ENCODE measurements at regions not wholly inside any gene's neighbourhood (a gene's known extent, or its start where the extent isn't known, plus 50 kb on each side); places are given as distances from the start of the nearest gene placed in this dataset.
"Not testable (repeated sequence)": the region's sequence is repeated elsewhere in the genome, so short reads cannot be mapped to it uniquely, and the experiment has no call there.

- DNase-seq (ENCODE audit: low read depth): peak; percentile 27
Observed at GRCh38 chr1:87398641-87399040, 70.0 kb downstream of the LMO4 start.

- peak; percentile 50 for DNase-seq (ENCODE audit: low read depth)
Observed at GRCh38 chr1:87399264-87399663, 70.6 kb downstream of the LMO4 start.

- DNase-seq (ENCODE audit: low read depth): peak; percentile 25
Observed at GRCh38 chr1:87399701-87400100, 71.0 kb downstream of the LMO4 start.

GRCh38 chr1:87400813-87401212, 72.1 kb downstream of the LMO4 start:
- no peak for DNase-seq (ENCODE audit: low read depth)

GRCh38 chr1:87402241-87403002, 73.7 kb downstream of the LMO4 start:
- DNase-seq (ENCODE audit: low read depth): no peak

- DNase-seq (ENCODE audit: low read depth): no peak
Observed at GRCh38 chr1:87403061-87403820, 74.6 kb downstream of the LMO4 start.

- DNase-seq (ENCODE audit: low read depth): no peak
Observed at GRCh38 chr1:87404296-87404695, 75.6 kb downstream of the LMO4 start.

GRCh38 chr1:87408665-87409248, 80.1 kb downstream of the LMO4 start:
- DNase-seq (ENCODE audit: low read depth): no peak

- peak; percentile 21 for DNase-seq (ENCODE audit: low read depth)
Observed at GRCh38 chr1:87410776-87411480, 82.2 kb downstream of the LMO4 start.

- peak; percentile 29 for DNase-seq (ENCODE audit: low read depth)
Observed at GRCh38 chr1:87413846-87414245, 85.2 kb downstream of the LMO4 start.

- DNase-seq (ENCODE audit: low read depth): no peak
Observed at GRCh38 chr1:87418048-87418447, 89.4 kb downstream of the LMO4 start.

GRCh38 chr1:87421809-87422208, 93.1 kb downstream of the LMO4 start:
- DNase-seq (ENCODE audit: low read depth): no peak

GRCh38 chr1:87424541-87424940, 95.9 kb downstream of the LMO4 start:
- no peak for DNase-seq (ENCODE audit: low read depth)

GRCh38 chr1:87426463-87427249, 98.0 kb downstream of the LMO4 start:
- DNase-seq (ENCODE audit: low read depth): peak; percentile 56

GRCh38 chr1:87428367-87428766, 99.7 kb downstream of the LMO4 start:
- no peak for DNase-seq (ENCODE audit: low read depth)

GRCh38 chr1:87428883-87429282, 100.2 kb downstream of the LMO4 start:
- no peak for DNase-seq (ENCODE audit: low read depth)

GRCh38 chr1:87432685-87433084, 104.0 kb downstream of the LMO4 start:
- no peak for DNase-seq (ENCODE audit: low read depth)

- DNase-seq (ENCODE audit: low read depth): not testable (repeated sequence)
Observed at GRCh38 chr1:87433101-87433500, 104.4 kb downstream of the LMO4 start.

- peak; percentile 7 for DNase-seq (ENCODE audit: low read depth)
Observed at GRCh38 chr1:87435484-87435883, 106.8 kb downstream of the LMO4 start.

- not testable (repeated sequence) for DNase-seq (ENCODE audit: low read depth)
Observed at GRCh38 chr1:87436115-87436514, 107.4 kb downstream of the LMO4 start.

GRCh38 chr1:87436534-87436933, 107.9 kb downstream of the LMO4 start:
- DNase-seq (ENCODE audit: low read depth): no peak

Data from renal cortical epithelial cell (primary cell).